Cardiac muscle cell (in vitro differentiated cells and primary cell): ENCODE measurements at regions not wholly inside any gene's neighbourhood (a gene's known extent, or its start where the extent isn't known, plus 50 kb on each side); places are given as distances from the start of the nearest gene placed in this dataset.

Source experiments
- DNase-seq, 2 donors: peaks; one replicate each; pipeline versions ENCODE4 v3.0.0 to v3.0.0-alpha.2; 2010 to 2017; ENCODE audit warnings: low read depth in 1 of 2, low spot score in 1 of 2
- H3K27ac ChIP-seq: fragments of 200-600 bp; sonication (generic); 2 replicates; pipeline ENCODE4 v1.5.1; 2016
- H3K27me3 ChIP-seq: fragments of 200-600 bp; sonication (generic); 2 replicates; pipeline ENCODE4 v1.6.0; 2016; ENCODE audit warnings: control low read depth
- H3K36me3 ChIP-seq: fragments of 200-600 bp; sonication (generic); 2 replicates; pipeline ENCODE4 v1.5.1; 2016; ENCODE audit warnings: control low read depth
- H3K4me1 ChIP-seq: fragments of 200-600 bp; sonication (generic); 2 replicates; pipeline ENCODE4 v1.8.1; 2017; ENCODE audit warnings: low read depth, mild to moderate bottlenecking, mixed run types
- H3K4me3 ChIP-seq: fragments of 200-600 bp; sonication (generic); 2 replicates; pipeline ENCODE4 v1.5.1; 2016; ENCODE audit warnings: mild to moderate bottlenecking
- H3K9me3 ChIP-seq: fragments of 200-600 bp; sonication (generic); 2 replicates; pipeline ENCODE4 v1.5.1; 2017; ENCODE audit warnings: low read depth, mild to moderate bottlenecking, control low read depth
- TF ChIP-seq, protein P1 (sequence below): IDR thresholded peaks from 2 replicates; pipeline ENCODE4 v1.5.1; 2012; ENCODE audit warnings: low read depth, mild to moderate bottlenecking, low read length

DNA sequence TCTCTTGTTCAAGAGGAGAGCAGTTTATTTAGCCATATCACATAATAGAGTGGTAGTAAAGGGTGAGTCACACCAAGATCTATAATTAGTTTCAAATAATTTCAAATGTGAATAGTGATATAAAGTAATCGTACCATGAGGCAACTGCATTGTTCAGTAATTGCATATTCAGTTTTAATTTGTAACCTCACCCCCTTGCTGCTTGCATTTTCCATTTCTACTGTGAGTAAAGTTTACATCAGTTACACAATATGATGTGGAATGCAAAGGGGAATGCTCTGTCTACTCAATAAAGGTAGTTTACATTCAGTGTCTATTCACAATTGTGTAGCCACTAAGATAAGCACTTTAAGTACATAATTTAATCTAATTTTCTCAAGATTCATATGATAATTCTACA is 1695.7 kb upstream of the SPRY2 start:
- TF ChIP-seq, protein P1, sequence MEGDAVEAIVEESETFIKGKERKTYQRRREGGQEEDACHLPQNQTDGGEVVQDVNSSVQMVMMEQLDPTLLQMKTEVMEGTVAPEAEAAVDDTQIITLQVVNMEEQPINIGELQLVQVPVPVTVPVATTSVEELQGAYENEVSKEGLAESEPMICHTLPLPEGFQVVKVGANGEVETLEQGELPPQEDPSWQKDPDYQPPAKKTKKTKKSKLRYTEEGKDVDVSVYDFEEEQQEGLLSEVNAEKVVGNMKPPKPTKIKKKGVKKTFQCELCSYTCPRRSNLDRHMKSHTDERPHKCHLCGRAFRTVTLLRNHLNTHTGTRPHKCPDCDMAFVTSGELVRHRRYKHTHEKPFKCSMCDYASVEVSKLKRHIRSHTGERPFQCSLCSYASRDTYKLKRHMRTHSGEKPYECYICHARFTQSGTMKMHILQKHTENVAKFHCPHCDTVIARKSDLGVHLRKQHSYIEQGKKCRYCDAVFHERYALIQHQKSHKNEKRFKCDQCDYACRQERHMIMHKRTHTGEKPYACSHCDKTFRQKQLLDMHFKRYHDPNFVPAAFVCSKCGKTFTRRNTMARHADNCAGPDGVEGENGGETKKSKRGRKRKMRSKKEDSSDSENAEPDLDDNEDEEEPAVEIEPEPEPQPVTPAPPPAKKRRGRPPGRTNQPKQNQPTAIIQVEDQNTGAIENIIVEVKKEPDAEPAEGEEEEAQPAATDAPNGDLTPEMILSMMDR, result no peak
- Histone ChIP-seq H3K27ac (no peak overlapping the region), H3K9me3 (no peaks in the 10 kb centered on the region), H3K4me1 (no peaks in the 10 kb centered on the region), H3K4me3 (no peak overlapping the region), H3K36me3 (no peaks in the 10 kb centered on the region), H3K27me3 (no peaks in the 10 kb centered on the region)
- DNase-seq, result no peak

DNA sequence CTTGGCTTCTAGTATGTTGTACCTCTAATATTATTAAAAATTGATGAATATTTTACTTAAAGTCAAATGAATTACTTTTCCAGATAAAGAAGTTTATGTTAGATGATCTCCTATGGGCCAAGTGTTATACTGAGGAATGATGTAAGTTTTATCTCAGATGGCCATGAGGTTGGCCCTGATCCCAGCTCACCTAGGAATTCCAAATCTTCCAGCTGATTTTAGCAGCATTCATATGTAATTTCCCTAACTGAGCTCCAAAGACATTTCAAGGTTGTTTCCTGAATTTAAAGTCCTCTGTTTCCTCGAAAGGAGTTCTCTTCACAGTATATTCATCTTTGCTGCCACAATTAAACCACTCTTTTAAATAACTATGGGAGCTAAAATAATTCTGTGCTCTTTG is 1670.4 kb upstream of the SPRY2 start:
- TF ChIP-seq, protein P1, result no peak
- DNase-seq, result no peak
- Histone ChIP-seq H3K27me3 (no peaks in the 10 kb centered on the region), H3K4me3 (no peak overlapping the region), H3K27ac (no peak overlapping the region), H3K36me3 (no peaks in the 10 kb centered on the region), H3K9me3 (no peaks in the 10 kb centered on the region), H3K4me1 (no peaks in the 10 kb centered on the region)

DNA sequence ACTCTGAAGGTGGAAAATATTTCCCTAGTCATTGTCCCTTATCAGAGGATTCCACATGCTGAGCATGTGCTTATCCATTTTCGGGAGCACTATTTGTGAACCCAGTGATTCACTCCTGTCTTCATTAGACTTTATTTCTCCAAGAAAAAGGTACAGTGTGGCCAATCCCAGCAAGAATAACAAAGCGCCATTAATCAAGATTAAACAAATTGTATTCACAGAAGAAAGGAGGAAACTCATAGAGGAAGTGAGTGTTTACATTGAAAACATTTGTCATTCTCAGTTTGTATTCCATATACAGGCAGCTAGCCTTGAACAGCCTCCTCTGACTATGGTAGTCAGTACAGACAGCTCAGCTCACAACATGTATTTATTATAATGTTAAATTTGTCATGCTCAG is 1669.9 kb upstream of the SPRY2 start:
- Histone ChIP-seq H3K9me3 (no peaks in the 10 kb centered on the region), H3K27ac (no peak overlapping the region), H3K4me3 (no peak overlapping the region), H3K36me3 (no peaks in the 10 kb centered on the region), H3K4me1 (no peaks in the 10 kb centered on the region), H3K27me3 (no peaks in the 10 kb centered on the region)
- TF ChIP-seq, protein P1, result no peak
- no peak for DNase-seq

DNA sequence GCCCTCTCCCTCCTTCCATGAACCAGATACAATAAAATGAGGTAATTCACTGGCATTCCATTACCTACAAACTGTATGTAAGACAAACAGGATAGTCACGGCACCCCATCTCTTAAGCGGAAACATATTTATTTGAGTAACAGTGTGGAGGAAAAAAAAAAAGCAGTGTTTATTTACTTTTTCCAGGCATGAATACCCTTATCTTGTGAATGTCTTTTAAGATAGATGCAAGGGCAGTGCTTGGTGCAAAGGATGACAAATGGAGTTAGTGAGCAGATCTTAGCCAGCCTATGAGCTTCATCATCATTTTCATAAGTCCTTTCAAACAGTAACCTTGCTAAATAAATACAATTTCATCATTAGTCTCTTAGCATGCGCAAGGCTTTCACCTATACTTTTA is 1661.8 kb upstream of the SPRY2 start:
- TF ChIP-seq, protein P1, result no peak
- Histone ChIP-seq H3K27me3 (no peaks in the 10 kb centered on the region), H3K9me3 (no peaks in the 10 kb centered on the region), H3K4me3 (no peak overlapping the region), H3K27ac (no peak overlapping the region), H3K4me1 (no peaks in the 10 kb centered on the region), H3K36me3 (no peaks in the 10 kb centered on the region)
- no peak for DNase-seq

DNA sequence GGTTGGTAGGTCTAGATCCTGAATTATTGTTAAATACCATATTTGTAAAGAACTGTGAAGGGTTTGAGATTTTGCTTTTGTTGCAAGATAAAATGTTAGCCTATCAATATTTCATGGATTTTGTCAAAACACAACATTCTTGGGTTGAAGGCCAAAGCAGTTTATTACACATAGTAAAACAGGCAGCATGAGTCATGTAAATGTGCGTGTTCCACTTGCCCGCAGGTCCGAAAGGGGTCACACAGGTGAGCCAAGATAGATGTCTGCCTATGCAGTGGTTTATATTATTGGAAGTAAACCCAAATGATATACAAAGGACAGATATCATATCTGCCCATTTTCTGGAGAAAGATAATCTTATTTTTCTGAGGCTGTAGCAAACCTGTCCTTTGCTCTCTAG is 1654.4 kb upstream of the SPRY2 start:
- H3K36me3 ChIP-seq, result no peaks in the 10 kb centered on the region
- no peak for DNase-seq
- TF ChIP-seq, protein P1, result no peak
- no peaks in the 10 kb centered on the region for H3K27me3 ChIP-seq
- H3K4me3 ChIP-seq, result no peak overlapping the region
- H3K4me1 ChIP-seq, result no peaks in the 10 kb centered on the region
- H3K9me3 ChIP-seq, result no peaks in the 10 kb centered on the region
- no peak overlapping the region for H3K27ac ChIP-seq

DNA sequence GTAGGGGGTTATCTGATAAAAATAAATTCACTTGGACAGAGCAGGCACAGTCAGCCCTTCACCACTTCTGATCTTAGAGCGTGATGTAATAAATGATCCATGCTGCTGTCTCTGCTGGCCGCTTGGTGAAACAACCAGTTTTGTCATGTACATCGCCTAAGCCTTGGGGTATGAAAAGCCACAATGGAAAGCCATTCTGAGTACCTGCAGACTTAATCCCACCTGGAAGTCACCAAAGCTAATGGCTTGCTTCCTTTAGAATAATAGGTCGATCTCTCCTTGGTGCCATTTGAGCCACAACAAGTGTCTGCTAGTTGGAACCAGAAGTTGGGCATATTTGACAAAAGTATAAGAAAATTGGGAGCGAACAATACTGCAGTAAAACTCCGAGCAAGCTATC is 1649.7 kb upstream of the SPRY2 start:
- Histone ChIP-seq H3K36me3 (no peaks in the 10 kb centered on the region), H3K4me3 (no peak overlapping the region), H3K4me1 (peaks cover 9% of the 10 kb centered on the region), H3K9me3 (no peaks in the 10 kb centered on the region), H3K27ac (no peak overlapping the region), H3K27me3 (no peaks in the 10 kb centered on the region)
- DNase-seq, result no peak
- TF ChIP-seq, protein P1, result no peak
